ENCODE measurements at regions not wholly inside any gene's neighbourhood (a gene's known extent, or its start where the extent isn't known, plus 50 kb on each side); places are given as distances from the start of the nearest gene placed in this dataset.
"Not testable (repeated sequence)": the region's sequence is repeated elsewhere in the genome, so short reads cannot be mapped to it uniquely, and the experiment has no call there.

DNA sequence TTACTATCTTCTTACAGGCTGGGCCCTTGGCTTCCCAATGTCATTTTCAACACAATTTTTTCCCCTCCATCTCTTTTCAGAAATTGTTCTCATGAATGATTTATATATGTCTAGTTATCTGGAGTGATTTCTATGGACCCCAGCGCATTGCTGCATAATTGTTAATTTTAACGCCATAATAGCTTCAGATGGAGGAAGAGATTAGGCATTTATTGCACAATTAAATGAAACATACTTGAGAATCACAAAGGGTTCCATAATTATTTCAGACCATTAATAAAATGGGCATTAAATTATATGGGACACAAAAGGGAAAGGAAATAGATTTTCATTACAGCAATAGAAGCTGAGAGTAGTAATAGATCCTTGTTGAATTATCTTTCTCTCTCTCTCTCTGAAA lies 70.3 kb upstream of the SOX14 start:
- Histone ChIP-seq H3K9me3 (no peaks in the 10 kb centered on the region), H3K4me1 (no peaks in the 10 kb centered on the region), H3K36me3 (no peaks in the 10 kb centered on the region), H3K27ac (no peak overlapping the region), H4K20me1 (no peaks in the 10 kb centered on the region), H3K27me3 (no peaks in the 10 kb centered on the region), H3K4me2 (no peak overlapping the region), H3K4me3 (no peak overlapping the region), H3K9ac (no peak overlapping the region)
- TF ChIP-seq Cebpa-rat (IDR thresholded peaks at IDR 0.05), result no peak

DNA sequence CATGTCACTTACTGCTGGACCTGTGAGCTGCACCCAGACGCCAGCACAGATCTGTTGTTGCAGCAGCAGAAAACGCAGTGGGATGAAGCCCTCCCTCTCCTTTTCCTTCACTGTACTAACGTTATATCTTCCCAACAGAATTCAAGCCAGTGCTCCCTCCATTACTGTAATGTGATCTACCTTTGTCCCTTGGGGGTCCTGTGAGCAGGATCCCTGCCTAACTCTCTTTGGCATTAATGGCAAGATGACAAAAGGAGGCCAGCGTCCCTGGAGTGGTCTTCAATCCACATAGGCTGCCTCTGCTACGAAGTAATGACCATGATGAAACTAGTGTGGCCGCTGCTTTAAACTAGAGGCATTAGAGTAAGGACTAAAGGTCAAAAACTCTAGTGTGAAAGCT lies 69.3 kb upstream of the SOX14 start:
- Histone ChIP-seq H3K9me3 (no peaks in the 10 kb centered on the region), H4K20me1 (no peaks in the 10 kb centered on the region), H3K4me1 (no peaks in the 10 kb centered on the region), H3K36me3 (no peaks in the 10 kb centered on the region), H3K27ac (no peak overlapping the region), H3K4me2 (no peak overlapping the region), H3K27me3 (no peaks in the 10 kb centered on the region), H3K4me3 (no peak overlapping the region), H3K9ac (no peak overlapping the region)
- TF ChIP-seq Cebpa-rat (IDR thresholded peaks at IDR 0.05), result no peak

DNA sequence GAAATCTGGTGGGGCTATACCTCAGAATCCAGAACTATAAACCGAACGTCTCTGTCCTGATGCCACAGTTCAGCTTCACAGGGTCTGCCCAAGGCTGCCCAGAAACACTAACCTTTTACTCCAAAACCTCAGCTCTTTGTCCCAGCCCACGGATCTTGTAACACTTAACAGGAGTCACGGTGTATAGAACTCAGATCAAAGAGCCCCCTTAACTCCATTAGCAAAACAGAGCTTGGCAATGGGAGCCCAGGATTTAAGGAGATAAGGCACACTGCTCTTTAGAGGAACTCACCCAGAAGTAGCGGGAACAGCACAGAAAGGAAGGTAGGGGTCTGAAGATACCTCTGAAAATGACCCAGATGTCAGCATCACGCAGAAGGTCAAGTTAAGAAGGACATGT lies 68.8 kb upstream of the SOX14 start:
- no peak overlapping the region for H3K4me2 ChIP-seq
- H3K27ac ChIP-seq, result no peak overlapping the region
- H3K36me3 ChIP-seq, result no peaks in the 10 kb centered on the region
- H3K27me3 ChIP-seq, result no peaks in the 10 kb centered on the region
- H4K20me1 ChIP-seq, result no peaks in the 10 kb centered on the region
- H3K9me3 ChIP-seq, result no peaks in the 10 kb centered on the region
- no peak overlapping the region for H3K9ac ChIP-seq
- no peak overlapping the region for H3K4me3 ChIP-seq
- TF ChIP-seq Cebpa-rat (IDR thresholded peaks at IDR 0.05), result no peak
- no peaks in the 10 kb centered on the region for H3K4me1 ChIP-seq

DNA sequence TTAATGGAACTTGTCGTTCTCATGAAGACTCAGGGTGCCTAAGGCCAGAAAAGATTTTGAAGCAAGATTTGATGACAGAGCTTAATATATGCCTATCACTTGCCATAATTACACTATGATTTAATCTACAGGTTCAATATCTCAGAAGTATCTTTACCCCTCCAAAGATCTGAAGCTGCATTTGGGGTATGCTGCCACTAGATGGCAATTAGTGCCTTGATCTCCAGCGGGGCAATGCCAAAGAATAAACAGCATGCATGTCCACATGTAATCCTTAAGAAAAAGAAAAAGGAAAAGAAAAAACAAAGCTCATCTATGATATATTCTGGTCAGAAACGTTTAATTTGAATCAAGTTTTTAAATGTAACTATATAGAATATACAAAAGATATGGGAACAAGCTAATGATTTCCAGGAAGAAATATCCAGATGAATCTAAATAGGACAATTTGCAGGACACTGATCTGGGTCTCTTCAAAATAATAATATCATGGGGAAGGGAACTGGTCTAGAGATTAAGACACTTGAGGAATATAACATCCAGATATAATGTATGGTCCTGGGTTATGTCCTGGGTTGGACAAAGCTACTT lies 55.0 kb upstream of the SOX14 start:
- Histone ChIP-seq H3K9me3 (no peaks in the 10 kb centered on the region; the same call in 1 of the 2 replicates), H4K20me1 (no peaks in the 10 kb centered on the region), H3K9ac (no peak overlapping the region), H3K4me3 (no peak overlapping the region), H3K4me1 (no peaks in the 10 kb centered on the region), H3K4me2 (no peak overlapping the region), H3K27ac (no peak overlapping the region), H3K27me3 (no peaks in the 10 kb centered on the region), H3K36me3 (no peaks in the 10 kb centered on the region)
- TF ChIP-seq Cebpa-rat (IDR thresholded peaks at IDR 0.05), result no peak

DNA sequence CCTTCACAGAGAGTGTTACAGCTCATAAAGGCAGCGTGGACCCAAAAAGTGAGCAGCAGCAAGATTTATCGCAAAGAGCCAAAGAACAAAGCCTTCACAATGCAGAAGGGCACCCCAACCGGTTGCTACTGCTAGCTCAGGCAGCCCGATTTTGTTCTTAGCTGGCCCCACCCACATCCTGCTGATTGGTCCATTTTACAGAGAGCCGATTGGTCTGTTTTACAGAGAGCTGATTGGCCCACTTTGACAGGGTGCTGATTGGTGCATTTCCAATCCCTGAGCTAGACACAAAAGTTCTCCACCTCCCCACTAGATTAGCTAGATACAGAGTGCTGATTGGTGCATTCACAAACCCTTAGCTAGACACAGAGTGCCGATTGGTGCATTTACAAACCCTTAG lies 50.1 kb upstream of the SOX14 start:
- H3K9ac ChIP-seq, H3K27ac ChIP-seq, H4K20me1 ChIP-seq, H3K27me3 ChIP-seq, H3K4me2 ChIP-seq, H3K4me3 ChIP-seq, H3K36me3 ChIP-seq, H3K4me1 ChIP-seq: not testable (repeated sequence)
- peaks cover 14% of the 10 kb centered on the region; the same call in 1 of the 2 replicates for H3K9me3 ChIP-seq
